ENCODE measurements at regions not wholly inside any gene's neighbourhood (a gene's known extent, or its start where the extent isn't known, plus 50 kb on each side); places are given as distances from the start of the nearest gene placed in this dataset.

GRCh38 chr6:166767230-166767629 lies 140.2 kb upstream of the RPS6KA2 start (continued):
- TF ChIP-seq, protein P1, sequence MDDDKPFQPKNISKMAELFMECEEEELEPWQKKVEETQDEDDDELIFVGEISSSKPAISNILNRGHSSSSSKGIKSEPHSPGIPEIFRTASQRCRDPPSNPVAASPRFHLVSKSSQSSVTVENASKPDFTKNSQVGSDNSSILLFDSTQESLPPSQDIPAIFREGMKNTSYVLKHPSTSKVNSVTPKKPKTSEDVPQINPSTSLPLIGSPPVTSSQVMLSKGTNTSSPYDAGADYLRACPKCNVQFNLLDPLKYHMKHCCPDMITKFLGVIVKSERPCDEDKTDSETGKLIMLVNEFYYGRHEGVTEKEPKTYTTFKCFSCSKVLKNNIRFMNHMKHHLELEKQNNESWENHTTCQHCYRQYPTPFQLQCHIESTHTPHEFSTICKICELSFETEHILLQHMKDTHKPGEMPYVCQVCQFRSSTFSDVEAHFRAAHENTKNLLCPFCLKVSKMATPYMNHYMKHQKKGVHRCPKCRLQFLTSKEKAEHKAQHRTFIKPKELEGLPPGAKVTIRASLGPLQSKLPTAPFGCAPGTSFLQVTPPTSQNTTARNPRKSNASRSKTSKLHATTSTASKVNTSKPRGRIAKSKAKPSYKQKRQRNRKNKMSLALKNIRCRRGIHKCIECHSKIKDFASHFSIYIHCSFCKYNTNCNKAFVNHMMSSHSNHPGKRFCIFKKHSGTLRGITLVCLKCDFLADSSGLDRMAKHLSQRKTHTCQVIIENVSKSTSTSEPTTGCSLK (tag by site-specific recombination; IDR thresholded peaks at IDR 0.05) = no peak

GRCh38 chr6:166766769-166767168 lies 139.7 kb upstream of the RPS6KA2 start:
- Histone ChIP-seq H3K4me3 (ENCODE audit: low read depth, low read length) (no peak overlapping the region), H3K36me3 (ENCODE audit: control insufficient read depth in 2 of 2, insufficient read depth in 1 of 2, low read length in 2 of 2) (no peaks in the 10 kb centered on the region), H3K4me1 (ENCODE audit: control insufficient read depth, insufficient read depth, low read length) (no peaks in the 10 kb centered on the region), H3K27ac (ENCODE audit: extremely low read depth, low read depth, low read length) (no peak overlapping the region), H3K9me3 (ENCODE audit: control insufficient read depth, insufficient read depth, low read depth, low read length) (no peaks in the 10 kb centered on the region)
- ChIA-PET POLR2A (no interaction called here), CTCF (interaction anchor here (0.6 to 10.0 kb wide), 5 partner anchors 6 to 375 kb away, joined by 3 to 120 read pairs (median 3); no protein-coding TSS in a partner anchor)
- TF ChIP-seq ZNF19 (tag by site-specific recombination; IDR thresholded peaks at IDR 0.05; ENCODE audit: low read depth) = no peak
- TF ChIP-seq ZBTB48 (tag by site-specific recombination; IDR thresholded peaks at IDR 0.05) = no peak
- TF ChIP-seq ZNF677 (tag by site-specific recombination; IDR thresholded peaks at IDR 0.05) = no peak
- no peak for TF ChIP-seq ZFHX2 (tag by site-specific recombination; conservative IDR thresholded peaks at IDR 0.05)
- TF ChIP-seq ZBTB17 (tag by site-specific recombination; IDR thresholded peaks at IDR 0.05) = no peak
- no peak for TF ChIP-seq ZNF76 (tag by site-specific recombination; IDR thresholded peaks at IDR 0.05; ENCODE audit: borderline replicate concordance, low read depth)
- no peak for TF ChIP-seq ZNF501 (tag by site-specific recombination; IDR thresholded peaks at IDR 0.05)
- no peak for TF ChIP-seq KLF10 (tag by site-specific recombination; IDR thresholded peaks at IDR 0.05)
- no peak for TF ChIP-seq ZSCAN5A (tag by site-specific recombination; IDR thresholded peaks at IDR 0.05)
- no peak for TF ChIP-seq GLI2 (tag by site-specific recombination; IDR thresholded peaks at IDR 0.05; ENCODE audit: borderline replicate concordance, low read depth)
- no peak for TF ChIP-seq ZNF768 (tag by site-specific recombination; IDR thresholded peaks at IDR 0.05)
- TF ChIP-seq ZNF350 (tag by site-specific recombination; IDR thresholded peaks at IDR 0.05) = no peak
- no peak for TF ChIP-seq ZNF221 (tag by site-specific recombination; IDR thresholded peaks at IDR 0.05; ENCODE audit: borderline replicate concordance)
- TF ChIP-seq ZSCAN23 (tag by site-specific recombination; IDR thresholded peaks at IDR 0.05) = no peak
- no peak for TF ChIP-seq ZNF830 (tag by site-specific recombination; IDR thresholded peaks at IDR 0.05; ENCODE audit: low read depth)
- TF ChIP-seq OSR2 (tag by site-specific recombination; IDR thresholded peaks at IDR 0.05) = no peak
- no peak for TF ChIP-seq ZNF404 (tag by site-specific recombination; IDR thresholded peaks at IDR 0.05)
- no peak for TF ChIP-seq ZNF544 (tag by site-specific recombination; IDR thresholded peaks at IDR 0.05)

- TF ChIP-seq ZNF677 (tag by site-specific recombination; IDR thresholded peaks at IDR 0.05) = no peak
- no peak for TF ChIP-seq HOXA7 (CRISPR knock-in tag; IDR thresholded peaks at IDR 0.05; ENCODE audit: borderline replicate concordance)
- TF ChIP-seq, protein P2, sequence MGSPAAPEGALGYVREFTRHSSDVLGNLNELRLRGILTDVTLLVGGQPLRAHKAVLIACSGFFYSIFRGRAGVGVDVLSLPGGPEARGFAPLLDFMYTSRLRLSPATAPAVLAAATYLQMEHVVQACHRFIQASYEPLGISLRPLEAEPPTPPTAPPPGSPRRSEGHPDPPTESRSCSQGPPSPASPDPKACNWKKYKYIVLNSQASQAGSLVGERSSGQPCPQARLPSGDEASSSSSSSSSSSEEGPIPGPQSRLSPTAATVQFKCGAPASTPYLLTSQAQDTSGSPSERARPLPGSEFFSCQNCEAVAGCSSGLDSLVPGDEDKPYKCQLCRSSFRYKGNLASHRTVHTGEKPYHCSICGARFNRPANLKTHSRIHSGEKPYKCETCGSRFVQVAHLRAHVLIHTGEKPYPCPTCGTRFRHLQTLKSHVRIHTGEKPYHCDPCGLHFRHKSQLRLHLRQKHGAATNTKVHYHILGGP (tag by site-specific recombination; IDR thresholded peaks at IDR 0.05) = no peak
- no peak for TF ChIP-seq ZNF335 (tag by site-specific recombination; conservative IDR thresholded peaks at IDR 0.05)
- TF ChIP-seq ZNF155 (tag by site-specific recombination; IDR thresholded peaks at IDR 0.05) = no peak
- no peak for TF ChIP-seq ZNF473 (tag by site-specific recombination; IDR thresholded peaks at IDR 0.05)
- Histone ChIP-seq H3K9me3 (ENCODE audit: control insufficient read depth, insufficient read depth, low read depth, low read length) (no peaks in the 10 kb centered on the region), H3K36me3 (ENCODE audit: control insufficient read depth in 2 of 2, insufficient read depth in 1 of 2, low read length in 2 of 2) (no peaks in the 10 kb centered on the region), H3K4me1 (ENCODE audit: control insufficient read depth, insufficient read depth, low read length) (no peaks in the 10 kb centered on the region), H3K27ac (ENCODE audit: extremely low read depth, low read depth, low read length) (no peak overlapping the region), H3K4me3 (ENCODE audit: low read depth, low read length) (no peak overlapping the region)
- CTCF ChIA-PET = interaction anchor here (0.8 to 10.0 kb wide), 2 partner anchors 8 to 187 kb away, joined by 3 to 120 read pairs; no protein-coding TSS in a partner anchor
- POLR2A ChIA-PET = interaction anchor here (0.5 to 0.6 kb wide), 2 partner anchors 9 to 384 kb away, joined by 3 to 5 read pairs; no protein-coding TSS in a partner anchor
These were observed 138.1 kb upstream of the RPS6KA2 start for GRCh38 chr6:166765234-166765541.

Measured in HEK293 (cell line).